ENCODE measurements at regions not wholly inside any gene's neighbourhood (a gene's known extent, or its start where the extent isn't known, plus 50 kb on each side); places are given as distances from the start of the nearest gene placed in this dataset.
"Not testable (repeated sequence)": the region's sequence is repeated elsewhere in the genome, so short reads cannot be mapped to it uniquely, and the experiment has no call there.

GRCh38 chr6:117008618-117009017, 131.6 kb downstream of the RFX6 start:
- Histone ChIP-seq H3K9ac (ENCODE audit: low read depth, low read length, poor library complexity, severe bottlenecking) (no peak overlapping the region), H3K36me3 (ENCODE audit: insufficient read depth, low read length) (no peaks in the 10 kb centered on the region), H3K9me2 (replicated peaks; ENCODE audit: low read depth, low read length) (no peaks in the 10 kb centered on the region), H3F3A (ENCODE audit: low read depth) (no peaks in the 10 kb centered on the region), H4K20me1 (ENCODE audit: insufficient read depth, low read length, poor library complexity, severe bottlenecking) (no peaks in the 10 kb centered on the region), H3K4me2 (ENCODE audit: low read depth, low read length, poor library complexity, severe bottlenecking) (no peak overlapping the region), H3K27me3 (ENCODE audit: insufficient read depth, low read length, poor library complexity, severe bottlenecking) (no peaks in the 10 kb centered on the region), H3K4me1 (ENCODE audit: insufficient read depth, low read length, poor library complexity, severe bottlenecking) (no peaks in the 10 kb centered on the region), H3K4me3 (ENCODE audit: low read length, poor library complexity, severe bottlenecking) (no peak overlapping the region), H2AFZ (ENCODE audit: low read length) (no peak overlapping the region), H3K79me2 (ENCODE audit: insufficient read depth, low read length) (no peaks in the 10 kb centered on the region), H3K9me3 (ENCODE audit: insufficient read depth, low read depth, low read length) (no peaks in the 10 kb centered on the region)
- TF ChIP-seq CTCF (conservative IDR thresholded peaks at IDR 0.05; ENCODE audit: low read length) (no peak), EZH2phosphoT487 (IDR thresholded peaks at IDR 0.05; ENCODE audit: borderline replicate concordance) (no peak)

- H3K27me3 ChIP-seq (ENCODE audit: insufficient read depth, low read length, poor library complexity, severe bottlenecking); H3K9ac ChIP-seq (ENCODE audit: low read depth, low read length, poor library complexity, severe bottlenecking); H3K9me2 ChIP-seq (replicated peaks; ENCODE audit: low read depth, low read length); H2AFZ ChIP-seq (ENCODE audit: low read length); H3K79me2 ChIP-seq (ENCODE audit: insufficient read depth, low read length); H3K4me1 ChIP-seq (ENCODE audit: insufficient read depth, low read length, poor library complexity, severe bottlenecking); H3K4me2 ChIP-seq (ENCODE audit: low read depth, low read length, poor library complexity, severe bottlenecking); H3F3A ChIP-seq (ENCODE audit: low read depth); H3K9me3 ChIP-seq (ENCODE audit: insufficient read depth, low read depth, low read length); H3K36me3 ChIP-seq (ENCODE audit: insufficient read depth, low read length); H4K20me1 ChIP-seq (ENCODE audit: insufficient read depth, low read length, poor library complexity, severe bottlenecking); H3K4me3 ChIP-seq (ENCODE audit: low read length, poor library complexity, severe bottlenecking): not testable (repeated sequence)
Measured at GRCh38 chr6:117014641-117015473, 137.8 kb downstream of the RFX6 start.

GRCh38 chr6:117015474-117015804, 138.4 kb downstream of the RFX6 start:
- H3K4me1 ChIP-seq (ENCODE audit: insufficient read depth, low read length, poor library complexity, severe bottlenecking); H2AFZ ChIP-seq (ENCODE audit: low read length); H3K4me2 ChIP-seq (ENCODE audit: low read depth, low read length, poor library complexity, severe bottlenecking); H3K27me3 ChIP-seq (ENCODE audit: insufficient read depth, low read length, poor library complexity, severe bottlenecking); H3F3A ChIP-seq (ENCODE audit: low read depth); H3K9me2 ChIP-seq (replicated peaks; ENCODE audit: low read depth, low read length); H3K4me3 ChIP-seq (ENCODE audit: low read length, poor library complexity, severe bottlenecking); H3K9me3 ChIP-seq (ENCODE audit: insufficient read depth, low read depth, low read length); H3K36me3 ChIP-seq (ENCODE audit: insufficient read depth, low read length); H3K79me2 ChIP-seq (ENCODE audit: insufficient read depth, low read length); H4K20me1 ChIP-seq (ENCODE audit: insufficient read depth, low read length, poor library complexity, severe bottlenecking); H3K9ac ChIP-seq (ENCODE audit: low read depth, low read length, poor library complexity, severe bottlenecking): not testable (repeated sequence)

- Histone ChIP-seq H3K9me2 (replicated peaks; ENCODE audit: low read depth, low read length) (no peaks in the 10 kb centered on the region), H3K9ac (ENCODE audit: low read depth, low read length, poor library complexity, severe bottlenecking) (no peak overlapping the region), H3K27me3 (ENCODE audit: insufficient read depth, low read length, poor library complexity, severe bottlenecking) (no peaks in the 10 kb centered on the region), H4K20me1 (ENCODE audit: insufficient read depth, low read length, poor library complexity, severe bottlenecking) (no peaks in the 10 kb centered on the region), H3K9me3 (ENCODE audit: insufficient read depth, low read depth, low read length) (no peaks in the 10 kb centered on the region), H3K79me2 (ENCODE audit: insufficient read depth, low read length) (no peaks in the 10 kb centered on the region), H3K36me3 (ENCODE audit: insufficient read depth, low read length) (no peaks in the 10 kb centered on the region), H3K4me3 (ENCODE audit: low read length, poor library complexity, severe bottlenecking) (no peak overlapping the region), H3K4me1 (ENCODE audit: insufficient read depth, low read length, poor library complexity, severe bottlenecking) (no peaks in the 10 kb centered on the region), H2AFZ (ENCODE audit: low read length) (no peak overlapping the region), H3F3A (ENCODE audit: low read depth) (no peaks in the 10 kb centered on the region), H3K4me2 (ENCODE audit: low read depth, low read length, poor library complexity, severe bottlenecking) (no peak overlapping the region)
- TF ChIP-seq CTCF (conservative IDR thresholded peaks at IDR 0.05; ENCODE audit: low read length) (no peak), EZH2phosphoT487 (IDR thresholded peaks at IDR 0.05; ENCODE audit: borderline replicate concordance) (no peak)
Measured at GRCh38 chr6:117018771-117019170, 141.7 kb downstream of the RFX6 start.
